ENCODE measurements at regions not wholly inside any gene's neighbourhood (a gene's known extent, or its start where the extent isn't known, plus 50 kb on each side); places are given as distances from the start of the nearest gene placed in this dataset.

GRCh38 chr7:25353732-25354131 lies 125.4 kb upstream of the NPVF start:
- TF ChIP-seq POLR2A (IDR thresholded peaks at IDR 0.05) (no peak), CTCF (IDR thresholded peaks at IDR 0.05) (no peak)

All from breast epithelium (tissue), 3 donors.